Keratinocyte (primary cell): ENCODE measurements at regions not wholly inside any gene's neighbourhood (a gene's known extent, or its start where the extent isn't known, plus 50 kb on each side); places are given as distances from the start of the nearest gene placed in this dataset.

Experiments used
- EZH2 ChIP-seq: IDR thresholded peaks from one replicate; pipeline ENCODE4 v1.6.1; 2012; ENCODE audit warnings: inconsistent platforms, mild to moderate bottlenecking, low read length, moderate library complexity
- TF ChIP-seq, protein P1 (sequence below), 3 experiments: IDR thresholded peaks in 1 of 3; conservative IDR thresholded peaks in 1 of 3; optimal IDR thresholded peaks in 1 of 3; 2 replicates in 2 of 3; 3 replicates in 1 of 3; pipeline versions ENCODE3 to v1.5.1; 2011; ENCODE audit warnings: low read length in 3 of 3, mild to moderate bottlenecking in 3 of 3, moderate library complexity in 2 of 3, control low read depth in 1 of 3, inconsistent platforms in 1 of 3; ENCODE audit not compliant: insufficient read depth in 2 of 3; ENCODE audit errors: extremely low read depth in 1 of 3

DNA sequence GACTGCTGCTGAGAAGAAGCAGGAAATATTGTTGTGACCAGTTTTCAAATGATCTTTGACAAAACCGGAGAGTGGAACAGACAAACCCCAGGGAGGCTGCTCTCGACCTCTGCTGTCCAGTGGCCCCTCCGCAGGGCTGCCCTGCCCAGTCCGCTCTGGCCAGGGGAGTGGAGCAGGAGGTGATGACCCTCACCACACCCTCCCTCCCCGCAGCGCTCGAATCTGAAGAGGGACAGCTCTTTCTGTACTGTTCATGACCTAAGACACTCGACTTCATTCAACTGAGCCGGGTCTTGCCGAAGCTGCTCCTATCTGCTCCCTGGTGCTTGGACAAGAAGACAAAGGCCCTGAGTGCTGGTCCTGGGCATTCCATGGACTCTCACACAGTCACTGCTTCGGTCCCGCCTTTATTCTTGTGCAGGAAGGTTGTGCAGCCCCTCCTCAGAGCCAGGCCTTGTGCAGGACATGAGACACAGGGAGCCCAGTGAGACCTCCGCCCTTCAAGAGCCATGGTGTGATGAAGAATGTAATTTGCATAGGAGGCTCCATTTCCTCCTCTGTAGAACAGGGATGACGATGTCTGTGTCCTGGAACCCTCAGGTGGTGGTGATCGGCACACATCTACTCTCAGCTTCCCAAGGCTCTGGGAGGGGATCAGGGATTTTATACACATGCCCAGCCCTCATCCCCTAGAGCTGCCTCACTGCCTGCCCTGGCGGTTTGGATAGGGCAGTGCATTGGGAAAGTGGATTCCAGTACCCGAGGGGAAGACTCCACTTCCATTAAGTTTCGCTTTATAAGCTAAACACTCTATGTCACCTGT, 97.1 kb upstream of the PRR20G start:
- TF ChIP-seq, protein P1, sequence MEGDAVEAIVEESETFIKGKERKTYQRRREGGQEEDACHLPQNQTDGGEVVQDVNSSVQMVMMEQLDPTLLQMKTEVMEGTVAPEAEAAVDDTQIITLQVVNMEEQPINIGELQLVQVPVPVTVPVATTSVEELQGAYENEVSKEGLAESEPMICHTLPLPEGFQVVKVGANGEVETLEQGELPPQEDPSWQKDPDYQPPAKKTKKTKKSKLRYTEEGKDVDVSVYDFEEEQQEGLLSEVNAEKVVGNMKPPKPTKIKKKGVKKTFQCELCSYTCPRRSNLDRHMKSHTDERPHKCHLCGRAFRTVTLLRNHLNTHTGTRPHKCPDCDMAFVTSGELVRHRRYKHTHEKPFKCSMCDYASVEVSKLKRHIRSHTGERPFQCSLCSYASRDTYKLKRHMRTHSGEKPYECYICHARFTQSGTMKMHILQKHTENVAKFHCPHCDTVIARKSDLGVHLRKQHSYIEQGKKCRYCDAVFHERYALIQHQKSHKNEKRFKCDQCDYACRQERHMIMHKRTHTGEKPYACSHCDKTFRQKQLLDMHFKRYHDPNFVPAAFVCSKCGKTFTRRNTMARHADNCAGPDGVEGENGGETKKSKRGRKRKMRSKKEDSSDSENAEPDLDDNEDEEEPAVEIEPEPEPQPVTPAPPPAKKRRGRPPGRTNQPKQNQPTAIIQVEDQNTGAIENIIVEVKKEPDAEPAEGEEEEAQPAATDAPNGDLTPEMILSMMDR (optimal IDR thresholded peaks at IDR 0.05 in 1 of 3, IDR thresholded peaks at IDR 0.05 in 1 of 3, conservative IDR thresholded peaks at IDR 0.05 in 1 of 3; ENCODE audit: extremely low read depth in 1 of 3, insufficient read depth in 2 of 3, low read length in 3 of 3): no peak
- TF ChIP-seq EZH2: no peak
